Right lobe of liver (tissue), 4 donors: ENCODE measurements at regions not wholly inside any gene's neighbourhood (a gene's known extent, or its start where the extent isn't known, plus 50 kb on each side); places are given as distances from the start of the nearest gene placed in this dataset.

Experiments used
- POLR2A ChIP-seq: fragments of 450-650 bp; IDR thresholded peaks from one replicate; pipeline ENCODE4 v1.6.1; 2017; ENCODE audit warnings: antibody characterized with exemption, mild to moderate bottlenecking
- TF ChIP-seq, protein P1 (sequence below), 4 donors: fragments of 200-600 bp in 3 of 4; fragments of 450-650 bp in 1 of 4; IDR thresholded peaks; one replicate each; pipeline versions ENCODE4 v1.5.1 to v1.8.0; 2016 to 2022; ENCODE audit warnings: antibody characterized with exemption in 4 of 4, mild to moderate bottlenecking in 2 of 4
- donor health status: DM: no; HTN: no; CAD: no.
- donor health status: DM: no; HTN: no; CAD: no.
- donor health status: DM: no; HTN: yes; CAD: no.

GRCh38 chr11:129698212-129698611, 117.4 kb upstream of the TMEM45B start:
- TF ChIP-seq, protein P1, sequence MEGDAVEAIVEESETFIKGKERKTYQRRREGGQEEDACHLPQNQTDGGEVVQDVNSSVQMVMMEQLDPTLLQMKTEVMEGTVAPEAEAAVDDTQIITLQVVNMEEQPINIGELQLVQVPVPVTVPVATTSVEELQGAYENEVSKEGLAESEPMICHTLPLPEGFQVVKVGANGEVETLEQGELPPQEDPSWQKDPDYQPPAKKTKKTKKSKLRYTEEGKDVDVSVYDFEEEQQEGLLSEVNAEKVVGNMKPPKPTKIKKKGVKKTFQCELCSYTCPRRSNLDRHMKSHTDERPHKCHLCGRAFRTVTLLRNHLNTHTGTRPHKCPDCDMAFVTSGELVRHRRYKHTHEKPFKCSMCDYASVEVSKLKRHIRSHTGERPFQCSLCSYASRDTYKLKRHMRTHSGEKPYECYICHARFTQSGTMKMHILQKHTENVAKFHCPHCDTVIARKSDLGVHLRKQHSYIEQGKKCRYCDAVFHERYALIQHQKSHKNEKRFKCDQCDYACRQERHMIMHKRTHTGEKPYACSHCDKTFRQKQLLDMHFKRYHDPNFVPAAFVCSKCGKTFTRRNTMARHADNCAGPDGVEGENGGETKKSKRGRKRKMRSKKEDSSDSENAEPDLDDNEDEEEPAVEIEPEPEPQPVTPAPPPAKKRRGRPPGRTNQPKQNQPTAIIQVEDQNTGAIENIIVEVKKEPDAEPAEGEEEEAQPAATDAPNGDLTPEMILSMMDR (IDR thresholded peaks at IDR 0.05) = no peak
- TF ChIP-seq POLR2A = no peak
